Endothelial cell of umbilical vein (primary cell): ENCODE measurements at regions not wholly inside any gene's neighbourhood (a gene's known extent, or its start where the extent isn't known, plus 50 kb on each side); places are given as distances from the start of the nearest gene placed in this dataset.

Experiments
- BruUV-seq: library from RNA; stranded (reverse); fragments of 400-500 nt; replicated peaks from 2 replicates; lab custom pipeline; 2021; lab: Mats Ljungman, UMichigan
- CTCF ChIA-PET: fragments of 300-600, 350-600 bp; sonication (Branson Sonifier 250); formaldehyde crosslinking; loops from one replicate; lab custom pipeline; 2021; ENCODE audit warnings: antibody characterized with exemption, inconsistent platforms; lab: Charles Lee
- POLR2A ChIA-PET: fragments of 300-600, 350-600 bp; sonication (Branson Sonifier 250); formaldehyde crosslinking; loops from one replicate; lab custom pipeline; 2021; ENCODE audit warnings: antibody characterized with exemption, inconsistent platforms; lab: Charles Lee
- DNase-seq: peaks from one replicate; pipeline ENCODE4 v3.0.0-alpha.2; 2011; ENCODE audit warnings: low read depth, low spot score
- FAIRE-seq: peaks from 2 replicates; lab custom pipeline; 2011; peaks lifted over from hg19 to GRCh38; lab: Jason Lieb, UNC
- H2AFZ ChIP-seq: 2 replicates; pipeline ENCODE4 v1.6.0; 2012; ENCODE audit warnings: low read depth, low read length, control low read depth, inconsistent platforms
- H3K27ac ChIP-seq: 2 replicates; pipeline ENCODE4 v1.5.1; 2011; ENCODE audit warnings: low read depth, mild to moderate bottlenecking, control low read depth, low read length, moderate library complexity; ENCODE audit not compliant: insufficient read depth
- H3K27me3 ChIP-seq, 2 experiments: 2 replicates each; pipeline versions ENCODE4 v1.6.0 to v1.6.1; 2011; ENCODE audit warnings: low read length in 2 of 2, mixed read lengths in 1 of 2; ENCODE audit not compliant: control insufficient read depth in 2 of 2, insufficient read depth in 2 of 2
- H3K36me3 ChIP-seq, 2 experiments: 2 replicates in 1 of 2; 3 replicates in 1 of 2; pipeline ENCODE4 v1.5.1; 2011; ENCODE audit warnings: low read length in 2 of 2, mild to moderate bottlenecking in 1 of 2, moderate library complexity in 1 of 2; ENCODE audit not compliant: control insufficient read depth in 2 of 2, insufficient read depth in 2 of 2; ENCODE audit errors: extremely low read depth in 1 of 2
- H3K4me1 ChIP-seq: 3 replicates; pipeline ENCODE4 v1.5.1; 2011; ENCODE audit warnings: mild to moderate bottlenecking, low read length; ENCODE audit not compliant: control insufficient read depth, insufficient read depth; ENCODE audit errors: extremely low read depth
- H3K4me2 ChIP-seq: 2 replicates; pipeline ENCODE4 v1.6.1; 2011; ENCODE audit warnings: low read length, control low read depth, mixed read lengths; ENCODE audit not compliant: insufficient read depth
- H3K4me3 ChIP-seq, 3 experiments: fragments of 200-600 bp in 1 of 3; sonication (generic), shearing (Covaris generic) in 1 of 3; replicated peaks in 1 of 3; 2 replicates each; pipeline ENCODE4 v1.5.1; 2011 to 2016; ENCODE audit warnings: control low read depth in 3 of 3, low read length in 3 of 3, mild to moderate bottlenecking in 2 of 3, inconsistent platforms in 1 of 3, low read depth in 1 of 3, moderate library complexity in 1 of 3; ENCODE audit not compliant: insufficient read depth in 1 of 3
- H3K79me2 ChIP-seq: 2 replicates; pipeline ENCODE4 v1.6.0; 2012; ENCODE audit warnings: low read length, inconsistent platforms; ENCODE audit not compliant: control insufficient read depth, insufficient read depth
- H3K9ac ChIP-seq: replicated peaks from 2 replicates; pipeline ENCODE3; 2011; ENCODE audit warnings: low read length, control low read depth; ENCODE audit not compliant: insufficient read depth; ENCODE audit errors: extremely low read depth
- H3K9me1 ChIP-seq: replicated peaks from 3 replicates; pipeline ENCODE4 v1.6.0; 2011; ENCODE audit warnings: mild to moderate bottlenecking, low read length; ENCODE audit not compliant: control insufficient read depth, insufficient read depth; ENCODE audit errors: extremely low read depth
- H3K9me3 ChIP-seq: replicated peaks from 2 replicates; pipeline ENCODE4 v1.5.1; 2012; ENCODE audit warnings: low read length, inconsistent platforms; ENCODE audit not compliant: control insufficient read depth, insufficient read depth
- H4K20me1 ChIP-seq: replicated peaks from 2 replicates; pipeline ENCODE3; 2011; ENCODE audit warnings: mild to moderate bottlenecking, low read length; ENCODE audit not compliant: control insufficient read depth, insufficient read depth; ENCODE audit errors: extremely low read depth
- EZH2 ChIP-seq: IDR thresholded peaks from 2 replicates; pipeline ENCODE4 v1.6.1; 2012; ENCODE audit warnings: borderline replicate concordance, low read depth, mild to moderate bottlenecking, moderate library complexity, low read length, inconsistent platforms; ENCODE audit not compliant: severe bottlenecking
- FOS ChIP-seq: IDR thresholded peaks from 2 replicates; pipeline ENCODE4 v1.6.1; 2011; ENCODE audit warnings: mild to moderate bottlenecking, low read length, moderate library complexity, borderline replicate concordance; ENCODE audit not compliant: insufficient read depth
- GATA2 ChIP-seq: IDR thresholded peaks from 2 replicates; pipeline ENCODE4 v1.7.0; 2011; ENCODE audit warnings: low read depth, mild to moderate bottlenecking, moderate library complexity, mixed read lengths, low read length; ENCODE audit not compliant: insufficient read length, insufficient read depth
- JUN ChIP-seq: IDR thresholded peaks from 2 replicates; pipeline ENCODE4 v1.6.1; 2011; ENCODE audit warnings: borderline replicate concordance, low read depth; ENCODE audit not compliant: insufficient read length, insufficient read depth
- MYC ChIP-seq: IDR thresholded peaks from one replicate; pipeline ENCODE4 v1.6.1; 2011; ENCODE audit warnings: mild to moderate bottlenecking, low read depth, low read length
- POLR2A ChIP-seq: IDR thresholded peaks from 2 replicates; pipeline ENCODE4 v1.6.1; 2012; ENCODE audit warnings: low read depth, mild to moderate bottlenecking, control low read depth, low read length
- POLR2AphosphoS5 ChIP-seq: IDR thresholded peaks from 2 replicates; pipeline ENCODE4 v1.6.1; 2012; ENCODE audit warnings: low read depth, mild to moderate bottlenecking, control low read depth, low read length, moderate library complexity; ENCODE audit not compliant: insufficient read depth
- dilution Hi-C: fragments of 300-500 bp; cut with MboI; formaldehyde crosslinking; loops from one replicate; pipeline ENCODE4 v1.15.0; 2019; ENCODE audit warnings: low sequenced_read_pairs; ENCODE audit not compliant: extremely low pct_ligation_motif_present
- intact Hi-C: fragments of 100-400 bp; cut with micrococcal nuclease; formaldehyde crosslinking; loops from one replicate; pipeline ENCODE4 v1.10.0; 2022
- TF ChIP-seq, protein P1 (sequence below), 2 donors: IDR thresholded peaks; 1 replicate in 1 of 2; 2 replicates in 1 of 2; pipeline ENCODE4 v1.5.1; 2011; ENCODE audit warnings: low read length in 2 of 2, mild to moderate bottlenecking in 2 of 2, moderate library complexity in 2 of 2, control low read depth in 1 of 2, inconsistent platforms in 1 of 2, low read depth in 1 of 2; ENCODE audit not compliant: insufficient read depth in 1 of 2; ENCODE audit errors: extremely low read depth in 1 of 2
- TF ChIP-seq, protein P2 (sequence below): IDR thresholded peaks from 2 replicates; pipeline ENCODE4 v1.6.1; 2011; ENCODE audit not compliant: insufficient read depth, insufficient read length

- BruUV-seq: no TSS peak
- Histone ChIP-seq H4K20me1 (no peaks in the 10 kb centered on the region), H3K9ac (no peak overlapping the region), H2AFZ (no peak overlapping the region), H3K27me3 (no peaks in the 10 kb centered on the region), H3K9me1 (no peaks in the 10 kb centered on the region), H3K4me1 (no peaks in the 10 kb centered on the region), H3K4me3 (no peak overlapping the region), H3K4me2 (no peak overlapping the region), H3K36me3 (no peaks in the 10 kb centered on the region), H3K27ac (no peak overlapping the region), H3K9me3 (no peaks in the 10 kb centered on the region), H3K79me2 (no peaks in the 10 kb centered on the region)
- no peak for FAIRE-seq
- intact Hi-C loops (no loop called here), dilution Hi-C loops (no loop called here)
- no peak for DNase-seq
- ChIA-PET CTCF (no interaction called here), POLR2A (interaction anchor here (0.7 kb wide), 1 partner anchor 9 kb away, joined by 3 read pairs; no protein-coding TSS in a partner anchor)
- TF ChIP-seq, protein P1, sequence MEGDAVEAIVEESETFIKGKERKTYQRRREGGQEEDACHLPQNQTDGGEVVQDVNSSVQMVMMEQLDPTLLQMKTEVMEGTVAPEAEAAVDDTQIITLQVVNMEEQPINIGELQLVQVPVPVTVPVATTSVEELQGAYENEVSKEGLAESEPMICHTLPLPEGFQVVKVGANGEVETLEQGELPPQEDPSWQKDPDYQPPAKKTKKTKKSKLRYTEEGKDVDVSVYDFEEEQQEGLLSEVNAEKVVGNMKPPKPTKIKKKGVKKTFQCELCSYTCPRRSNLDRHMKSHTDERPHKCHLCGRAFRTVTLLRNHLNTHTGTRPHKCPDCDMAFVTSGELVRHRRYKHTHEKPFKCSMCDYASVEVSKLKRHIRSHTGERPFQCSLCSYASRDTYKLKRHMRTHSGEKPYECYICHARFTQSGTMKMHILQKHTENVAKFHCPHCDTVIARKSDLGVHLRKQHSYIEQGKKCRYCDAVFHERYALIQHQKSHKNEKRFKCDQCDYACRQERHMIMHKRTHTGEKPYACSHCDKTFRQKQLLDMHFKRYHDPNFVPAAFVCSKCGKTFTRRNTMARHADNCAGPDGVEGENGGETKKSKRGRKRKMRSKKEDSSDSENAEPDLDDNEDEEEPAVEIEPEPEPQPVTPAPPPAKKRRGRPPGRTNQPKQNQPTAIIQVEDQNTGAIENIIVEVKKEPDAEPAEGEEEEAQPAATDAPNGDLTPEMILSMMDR (IDR thresholded peaks at IDR 0.05; ENCODE audit: extremely low read depth in 1 of 2, insufficient read depth in 1 of 2, low read depth in 1 of 2, low read length in 2 of 2): no peak
- TF ChIP-seq POLR2A: no peak
- TF ChIP-seq MYC: no peak
- TF ChIP-seq EZH2: no peak
These were observed 65.0 kb upstream of the SLC22A15 start for GRCh38 chr1:115911294-115911693.

- Histone ChIP-seq H3K9ac (no peak overlapping the region), H3K27me3 (no peaks in the 10 kb centered on the region), H3K4me1 (no peaks in the 10 kb centered on the region), H3K9me3 (no peaks in the 10 kb centered on the region), H4K20me1 (no peaks in the 10 kb centered on the region), H3K4me2 (no peak overlapping the region), H3K9me1 (no peaks in the 10 kb centered on the region), H3K36me3 (no peaks in the 10 kb centered on the region), H3K4me3 (no peak overlapping the region), H3K27ac (no peak overlapping the region), H3K79me2 (no peaks in the 10 kb centered on the region), H2AFZ (no peak overlapping the region)
- no peak for TF ChIP-seq JUN
- no peak for TF ChIP-seq EZH2
- TF ChIP-seq, protein P2, sequence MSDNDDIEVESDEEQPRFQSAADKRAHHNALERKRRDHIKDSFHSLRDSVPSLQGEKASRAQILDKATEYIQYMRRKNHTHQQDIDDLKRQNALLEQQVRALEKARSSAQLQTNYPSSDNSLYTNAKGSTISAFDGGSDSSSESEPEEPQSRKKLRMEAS: no peak
- no peak for TF ChIP-seq GATA2
- no peak for TF ChIP-seq POLR2A
- TF ChIP-seq FOS: no peak
- no peak for TF ChIP-seq POLR2AphosphoS5
- TF ChIP-seq, protein P1 (IDR thresholded peaks at IDR 0.05; ENCODE audit: extremely low read depth in 1 of 2, insufficient read depth in 1 of 2, low read depth in 1 of 2, low read length in 2 of 2): no peak
- no peak for TF ChIP-seq MYC
- ChIA-PET POLR2A (interaction anchor here (0.7 kb wide), 1 partner anchor 8 kb away, joined by 3 read pairs; no protein-coding TSS in a partner anchor), CTCF (no interaction called here)
- DNase-seq (no peak), FAIRE-seq (no peak)
- intact Hi-C loops: no loop called here
- dilution Hi-C loops: no loop called here
- BruUV-seq: no TSS peak
These were observed 64.2 kb upstream of the SLC22A15 start for GRCh38 chr1:115912116-115912515.
